H1 (cell line): ENCODE measurements at regions not wholly inside any gene's neighbourhood (a gene's known extent, or its start where the extent isn't known, plus 50 kb on each side); places are given as distances from the start of the nearest gene placed in this dataset.

Source experiments
- TF ChIP-seq, protein P1 (sequence below): fragments of 300-600 bp; sonication (generic); IDR thresholded peaks from 2 replicates; pipeline ENCODE4 v1.7.1; 2012; ENCODE audit warnings: low read length, moderate library complexity, mild to moderate bottlenecking, inconsistent platforms; ENCODE audit not compliant: insufficient replicate concordance

DNA sequence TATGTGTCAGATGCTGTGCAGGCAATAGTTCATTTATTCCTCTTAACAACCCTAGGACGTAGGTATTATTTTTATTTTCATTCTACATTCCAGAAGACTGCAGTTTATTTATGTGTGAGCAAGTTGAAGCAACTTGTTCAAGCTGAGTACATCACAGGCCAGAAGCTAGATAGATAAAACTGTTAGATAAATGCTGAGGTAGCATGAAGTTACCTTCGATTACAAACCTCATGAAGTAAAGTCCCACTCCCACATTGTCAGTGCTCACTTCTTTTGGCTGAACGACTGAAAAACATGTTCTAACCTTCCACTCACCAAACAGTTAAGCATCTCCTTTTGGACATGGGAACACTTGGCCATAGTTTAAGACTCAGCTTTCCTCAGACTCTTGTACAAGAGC lies 439.2 kb downstream of the TNS1 start (continued):
- TF ChIP-seq, protein P1, sequence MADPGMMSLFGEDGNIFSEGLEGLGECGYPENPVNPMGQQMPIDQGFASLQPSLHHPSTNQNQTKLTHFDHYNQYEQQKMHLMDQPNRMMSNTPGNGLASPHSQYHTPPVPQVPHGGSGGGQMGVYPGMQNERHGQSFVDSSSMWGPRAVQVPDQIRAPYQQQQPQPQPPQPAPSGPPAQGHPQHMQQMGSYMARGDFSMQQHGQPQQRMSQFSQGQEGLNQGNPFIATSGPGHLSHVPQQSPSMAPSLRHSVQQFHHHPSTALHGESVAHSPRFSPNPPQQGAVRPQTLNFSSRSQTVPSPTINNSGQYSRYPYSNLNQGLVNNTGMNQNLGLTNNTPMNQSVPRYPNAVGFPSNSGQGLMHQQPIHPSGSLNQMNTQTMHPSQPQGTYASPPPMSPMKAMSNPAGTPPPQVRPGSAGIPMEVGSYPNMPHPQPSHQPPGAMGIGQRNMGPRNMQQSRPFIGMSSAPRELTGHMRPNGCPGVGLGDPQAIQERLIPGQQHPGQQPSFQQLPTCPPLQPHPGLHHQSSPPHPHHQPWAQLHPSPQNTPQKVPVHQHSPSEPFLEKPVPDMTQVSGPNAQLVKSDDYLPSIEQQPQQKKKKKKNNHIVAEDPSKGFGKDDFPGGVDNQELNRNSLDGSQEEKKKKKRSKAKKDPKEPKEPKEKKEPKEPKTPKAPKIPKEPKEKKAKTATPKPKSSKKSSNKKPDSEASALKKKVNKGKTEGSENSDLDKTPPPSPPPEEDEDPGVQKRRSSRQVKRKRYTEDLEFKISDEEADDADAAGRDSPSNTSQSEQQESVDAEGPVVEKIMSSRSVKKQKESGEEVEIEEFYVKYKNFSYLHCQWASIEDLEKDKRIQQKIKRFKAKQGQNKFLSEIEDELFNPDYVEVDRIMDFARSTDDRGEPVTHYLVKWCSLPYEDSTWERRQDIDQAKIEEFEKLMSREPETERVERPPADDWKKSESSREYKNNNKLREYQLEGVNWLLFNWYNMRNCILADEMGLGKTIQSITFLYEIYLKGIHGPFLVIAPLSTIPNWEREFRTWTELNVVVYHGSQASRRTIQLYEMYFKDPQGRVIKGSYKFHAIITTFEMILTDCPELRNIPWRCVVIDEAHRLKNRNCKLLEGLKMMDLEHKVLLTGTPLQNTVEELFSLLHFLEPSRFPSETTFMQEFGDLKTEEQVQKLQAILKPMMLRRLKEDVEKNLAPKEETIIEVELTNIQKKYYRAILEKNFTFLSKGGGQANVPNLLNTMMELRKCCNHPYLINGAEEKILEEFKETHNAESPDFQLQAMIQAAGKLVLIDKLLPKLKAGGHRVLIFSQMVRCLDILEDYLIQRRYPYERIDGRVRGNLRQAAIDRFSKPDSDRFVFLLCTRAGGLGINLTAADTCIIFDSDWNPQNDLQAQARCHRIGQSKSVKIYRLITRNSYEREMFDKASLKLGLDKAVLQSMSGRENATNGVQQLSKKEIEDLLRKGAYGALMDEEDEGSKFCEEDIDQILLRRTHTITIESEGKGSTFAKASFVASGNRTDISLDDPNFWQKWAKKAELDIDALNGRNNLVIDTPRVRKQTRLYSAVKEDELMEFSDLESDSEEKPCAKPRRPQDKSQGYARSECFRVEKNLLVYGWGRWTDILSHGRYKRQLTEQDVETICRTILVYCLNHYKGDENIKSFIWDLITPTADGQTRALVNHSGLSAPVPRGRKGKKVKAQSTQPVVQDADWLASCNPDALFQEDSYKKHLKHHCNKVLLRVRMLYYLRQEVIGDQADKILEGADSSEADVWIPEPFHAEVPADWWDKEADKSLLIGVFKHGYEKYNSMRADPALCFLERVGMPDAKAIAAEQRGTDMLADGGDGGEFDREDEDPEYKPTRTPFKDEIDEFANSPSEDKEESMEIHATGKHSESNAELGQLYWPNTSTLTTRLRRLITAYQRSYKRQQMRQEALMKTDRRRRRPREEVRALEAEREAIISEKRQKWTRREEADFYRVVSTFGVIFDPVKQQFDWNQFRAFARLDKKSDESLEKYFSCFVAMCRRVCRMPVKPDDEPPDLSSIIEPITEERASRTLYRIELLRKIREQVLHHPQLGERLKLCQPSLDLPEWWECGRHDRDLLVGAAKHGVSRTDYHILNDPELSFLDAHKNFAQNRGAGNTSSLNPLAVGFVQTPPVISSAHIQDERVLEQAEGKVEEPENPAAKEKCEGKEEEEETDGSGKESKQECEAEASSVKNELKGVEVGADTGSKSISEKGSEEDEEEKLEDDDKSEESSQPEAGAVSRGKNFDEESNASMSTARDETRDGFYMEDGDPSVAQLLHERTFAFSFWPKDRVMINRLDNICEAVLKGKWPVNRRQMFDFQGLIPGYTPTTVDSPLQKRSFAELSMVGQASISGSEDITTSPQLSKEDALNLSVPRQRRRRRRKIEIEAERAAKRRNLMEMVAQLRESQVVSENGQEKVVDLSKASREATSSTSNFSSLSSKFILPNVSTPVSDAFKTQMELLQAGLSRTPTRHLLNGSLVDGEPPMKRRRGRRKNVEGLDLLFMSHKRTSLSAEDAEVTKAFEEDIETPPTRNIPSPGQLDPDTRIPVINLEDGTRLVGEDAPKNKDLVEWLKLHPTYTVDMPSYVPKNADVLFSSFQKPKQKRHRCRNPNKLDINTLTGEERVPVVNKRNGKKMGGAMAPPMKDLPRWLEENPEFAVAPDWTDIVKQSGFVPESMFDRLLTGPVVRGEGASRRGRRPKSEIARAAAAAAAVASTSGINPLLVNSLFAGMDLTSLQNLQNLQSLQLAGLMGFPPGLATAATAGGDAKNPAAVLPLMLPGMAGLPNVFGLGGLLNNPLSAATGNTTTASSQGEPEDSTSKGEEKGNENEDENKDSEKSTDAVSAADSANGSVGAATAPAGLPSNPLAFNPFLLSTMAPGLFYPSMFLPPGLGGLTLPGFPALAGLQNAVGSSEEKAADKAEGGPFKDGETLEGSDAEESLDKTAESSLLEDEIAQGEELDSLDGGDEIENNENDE = no peak
